NT2/D1 (cell line): ENCODE measurements at regions not wholly inside any gene's neighbourhood (a gene's known extent, or its start where the extent isn't known, plus 50 kb on each side); places are given as distances from the start of the nearest gene placed in this dataset.

Experiments used
- DNase-seq: peaks from one replicate; pipeline ENCODE4 v3.0.0-alpha.2; 2011; ENCODE audit warnings: low read depth, low spot score
- H3K27me3 ChIP-seq: 2 replicates; pipeline ENCODE4 v1.6.0; 2011; ENCODE audit warnings: mild to moderate bottlenecking; ENCODE audit not compliant: insufficient read length, insufficient read depth
- H3K36me3 ChIP-seq: 2 replicates; pipeline ENCODE4 v1.6.1; 2011; ENCODE audit warnings: mild to moderate bottlenecking, low read length, mixed read lengths; ENCODE audit not compliant: insufficient read depth, insufficient read length
- H3K4me1 ChIP-seq: 2 replicates; pipeline ENCODE4 v1.5.1; 2011; ENCODE audit not compliant: insufficient read depth, insufficient read length
- H3K4me3 ChIP-seq: 2 replicates; pipeline ENCODE4 v1.5.1; 2011; ENCODE audit warnings: low read depth; ENCODE audit not compliant: insufficient read length
- H3K9ac ChIP-seq: 2 replicates; pipeline ENCODE4 v1.6.0; 2011; ENCODE audit warnings: low read depth; ENCODE audit not compliant: insufficient read length
- H3K9me3 ChIP-seq: 2 replicates; pipeline ENCODE4 v1.5.1; 2011; ENCODE audit warnings: mild to moderate bottlenecking, low read length; ENCODE audit not compliant: insufficient read depth
- SUZ12 ChIP-seq: IDR thresholded peaks from 2 replicates; pipeline ENCODE4 v1.6.1; 2011; ENCODE audit not compliant: insufficient read length, insufficient read depth; ENCODE audit errors: extremely low read depth
- YY1 ChIP-seq: IDR thresholded peaks from 2 replicates; pipeline ENCODE4 v1.6.1; 2011; ENCODE audit not compliant: insufficient read length, insufficient read depth
- ZNF274 ChIP-seq: IDR thresholded peaks from 2 replicates; pipeline ENCODE4 v1.6.1; 2011; ENCODE audit warnings: mild to moderate bottlenecking, low read depth, low read length

DNA sequence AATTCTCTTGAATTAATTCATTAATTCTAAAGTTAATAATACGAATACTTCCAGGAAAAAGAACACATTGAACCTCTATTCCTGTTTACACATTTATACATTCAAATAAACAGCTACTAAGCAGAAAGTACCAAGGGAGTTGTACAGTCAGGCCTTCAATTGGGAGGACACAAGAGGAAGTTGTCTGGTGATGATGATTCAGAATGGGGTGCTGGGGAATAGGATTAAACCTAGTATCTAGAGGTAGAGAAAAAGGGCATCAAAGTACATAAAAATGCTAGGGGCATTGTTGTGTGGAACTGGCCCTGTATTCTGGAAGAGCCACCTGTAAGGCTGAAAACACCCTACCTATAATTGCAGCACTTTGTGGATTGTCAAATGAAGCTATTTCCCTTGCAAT, 71.7 kb upstream of the MROH9 start:
- no peaks in the 10 kb centered on the region for H3K9me3 ChIP-seq
- no peaks in the 10 kb centered on the region for H3K27me3 ChIP-seq
- DNase-seq, result no peak
- H3K9ac ChIP-seq, result no peak overlapping the region
- H3K4me1 ChIP-seq, result no peaks in the 10 kb centered on the region
- TF ChIP-seq SUZ12 (no peak), YY1 (no peak), ZNF274 (no peak)
- H3K36me3 ChIP-seq, result no peaks in the 10 kb centered on the region
- no peak overlapping the region for H3K4me3 ChIP-seq

DNA sequence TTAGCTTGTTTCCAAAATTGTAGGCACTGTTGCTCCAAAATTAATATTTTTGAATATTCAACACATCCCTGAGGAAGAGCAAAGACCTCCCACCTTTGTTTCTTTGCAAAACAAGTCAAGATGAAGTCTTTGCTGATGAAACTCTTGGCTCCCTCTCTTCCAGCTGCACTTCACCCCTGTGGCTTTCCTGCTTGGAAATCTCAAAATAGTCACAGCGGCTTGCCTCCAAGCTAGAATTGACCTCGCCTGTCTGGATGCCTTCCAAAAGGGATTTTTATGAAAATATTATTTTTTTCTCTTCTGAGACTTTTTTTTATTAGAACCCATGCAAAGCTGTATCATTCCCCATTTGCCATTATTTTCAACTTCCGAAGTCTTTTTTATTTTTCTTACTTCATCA, 71.1 kb upstream of the MROH9 start:
- Histone ChIP-seq H3K4me1 (no peaks in the 10 kb centered on the region), H3K9me3 (no peaks in the 10 kb centered on the region), H3K9ac (no peak overlapping the region), H3K4me3 (no peak overlapping the region), H3K36me3 (no peaks in the 10 kb centered on the region), H3K27me3 (no peaks in the 10 kb centered on the region)
- no peak for DNase-seq
- TF ChIP-seq SUZ12 (no peak), YY1 (no peak)

DNA sequence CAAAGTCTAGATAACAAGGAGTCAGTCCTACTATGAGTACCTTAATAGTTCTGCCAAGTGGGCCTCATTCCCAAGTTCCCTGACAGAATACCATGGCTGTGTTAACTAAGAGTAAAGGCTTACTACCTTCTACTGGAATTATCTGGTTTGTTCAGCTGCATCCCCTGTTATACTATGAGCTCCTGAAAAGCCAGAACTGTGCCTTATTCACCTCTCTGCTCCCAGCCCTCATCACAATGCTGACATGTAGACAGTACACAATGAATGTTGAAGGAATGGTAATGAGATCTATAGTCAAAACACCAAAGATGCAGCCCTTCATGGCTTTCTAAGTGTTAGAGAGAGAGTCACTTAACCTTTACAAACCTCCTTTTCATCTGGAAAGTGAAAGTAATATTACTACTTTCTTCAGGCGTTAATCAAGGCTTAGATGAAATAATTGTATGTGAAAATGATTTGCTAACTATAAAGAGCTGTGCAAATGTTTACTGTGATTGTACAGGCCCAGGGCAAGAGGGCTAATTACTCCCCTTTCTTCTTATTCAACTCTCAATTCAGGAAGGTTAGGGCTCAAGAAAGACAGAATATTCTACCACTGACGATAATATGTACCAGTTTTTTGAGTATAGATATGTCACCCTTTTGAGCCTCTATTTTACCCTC, 70.3 kb upstream of the MROH9 start:
- no peak for DNase-seq
- H3K9ac ChIP-seq, result no peak overlapping the region
- no peak overlapping the region for H3K4me3 ChIP-seq
- H3K36me3 ChIP-seq, result no peaks in the 10 kb centered on the region
- H3K27me3 ChIP-seq, result no peaks in the 10 kb centered on the region
- H3K9me3 ChIP-seq, result no peaks in the 10 kb centered on the region
- no peaks in the 10 kb centered on the region for H3K4me1 ChIP-seq
- TF ChIP-seq YY1 (no peak), ZNF274 (no peak), SUZ12 (no peak)

DNA sequence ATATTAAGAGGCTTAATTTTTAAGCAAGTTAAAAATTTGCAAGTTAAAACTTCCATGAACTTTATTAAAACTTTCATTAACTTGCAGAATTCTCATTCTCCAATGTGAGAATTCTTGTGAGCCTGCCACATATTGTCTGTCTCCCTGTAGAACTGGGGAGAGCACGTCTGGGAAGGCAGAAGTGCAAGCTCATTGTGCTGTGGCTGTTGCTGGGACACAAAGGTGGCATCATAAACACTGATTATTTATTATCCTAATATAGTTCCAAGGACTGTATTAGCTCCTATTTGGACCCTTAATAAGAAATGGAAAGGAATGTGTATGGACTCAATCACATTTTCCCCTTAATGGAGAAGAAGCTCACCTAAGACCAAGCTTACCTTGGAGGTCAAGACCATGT, 68.7 kb upstream of the MROH9 start:
- Histone ChIP-seq H3K9me3 (no peaks in the 10 kb centered on the region), H3K27me3 (no peaks in the 10 kb centered on the region), H3K9ac (no peak overlapping the region), H3K4me1 (no peaks in the 10 kb centered on the region), H3K4me3 (no peak overlapping the region), H3K36me3 (no peaks in the 10 kb centered on the region)
- no peak for TF ChIP-seq ZNF274
- no peak for TF ChIP-seq YY1
- no peak for TF ChIP-seq SUZ12
- DNase-seq, result no peak

DNA sequence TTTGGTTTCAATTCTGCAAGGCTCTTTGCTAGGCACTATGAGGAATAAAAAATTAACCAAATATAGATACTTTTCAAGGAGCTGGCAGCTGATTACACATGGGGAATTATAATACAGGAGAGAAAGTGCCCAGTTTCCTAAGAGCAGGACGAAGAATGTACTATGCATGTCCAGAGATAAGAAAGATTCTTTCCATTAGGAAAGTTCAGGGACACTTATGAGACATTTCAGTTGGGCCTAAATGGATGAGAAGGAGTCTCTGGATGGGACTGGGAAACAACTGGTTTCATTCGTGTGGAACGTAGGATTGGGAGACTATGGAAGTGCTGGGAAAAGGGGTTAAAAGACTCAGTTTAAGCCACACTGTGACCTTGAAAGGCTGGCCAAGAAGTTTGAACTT, 63.5 kb upstream of the MROH9 start:
- Histone ChIP-seq H3K9me3 (no peaks in the 10 kb centered on the region), H3K36me3 (no peaks in the 10 kb centered on the region), H3K9ac (no peak overlapping the region), H3K4me3 (no peak overlapping the region), H3K27me3 (no peaks in the 10 kb centered on the region), H3K4me1 (no peaks in the 10 kb centered on the region)
- TF ChIP-seq ZNF274 (no peak), SUZ12 (no peak), YY1 (no peak)
- DNase-seq, result no peak

DNA sequence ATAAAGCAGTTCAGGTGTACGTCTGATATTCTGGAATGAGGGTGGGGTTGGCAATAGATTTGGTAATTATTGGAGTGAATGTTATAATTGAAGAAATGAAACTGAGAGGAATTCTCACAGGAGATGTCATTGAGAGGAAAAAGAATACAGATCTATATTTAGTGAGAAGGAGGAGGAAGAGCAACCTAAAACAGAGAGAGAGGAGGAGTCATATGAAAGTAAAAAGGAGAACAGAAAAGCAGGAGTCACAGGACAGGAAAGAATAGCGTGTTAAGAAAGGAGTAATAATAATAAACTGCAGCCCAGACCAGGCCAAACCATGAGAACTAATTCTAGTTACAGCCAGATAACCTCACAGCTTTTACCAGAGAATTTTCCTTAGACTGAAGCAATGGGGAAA, 62.7 kb upstream of the MROH9 start:
- H3K4me1 ChIP-seq, result no peaks in the 10 kb centered on the region
- DNase-seq, result no peak
- no peak overlapping the region for H3K4me3 ChIP-seq
- no peaks in the 10 kb centered on the region for H3K36me3 ChIP-seq
- H3K9me3 ChIP-seq, result no peaks in the 10 kb centered on the region
- no peak overlapping the region for H3K9ac ChIP-seq
- H3K27me3 ChIP-seq, result no peaks in the 10 kb centered on the region
- TF ChIP-seq SUZ12 (no peak), ZNF274 (no peak), YY1 (no peak)

DNA sequence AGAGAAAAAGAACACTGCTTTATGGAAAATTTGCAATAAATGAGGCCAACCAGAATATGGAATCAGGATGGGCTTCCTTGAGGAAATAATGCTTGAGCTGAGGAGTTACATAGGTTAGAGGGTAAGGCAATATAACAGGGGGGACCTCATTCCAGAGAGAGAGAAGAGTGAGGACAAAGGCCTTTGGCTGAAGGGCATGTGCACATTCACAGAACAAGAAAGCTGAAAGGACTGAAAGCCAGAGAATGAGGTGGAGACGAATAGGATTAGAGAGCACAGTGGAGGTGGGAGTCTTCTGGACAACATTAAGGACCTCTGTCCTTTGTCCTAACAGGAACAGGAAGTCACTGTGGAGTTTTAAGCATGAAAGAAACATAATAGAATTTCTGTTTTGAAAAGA, 60.7 kb upstream of the MROH9 start:
- no peaks in the 10 kb centered on the region for H3K27me3 ChIP-seq
- peak; percentile 30 for DNase-seq
- no peak overlapping the region for H3K4me3 ChIP-seq
- no peak overlapping the region for H3K9ac ChIP-seq
- no peak for TF ChIP-seq SUZ12
- no peak for TF ChIP-seq ZNF274
- TF ChIP-seq YY1, result no peak
- no peaks in the 10 kb centered on the region for H3K36me3 ChIP-seq
- H3K4me1 ChIP-seq, result no peaks in the 10 kb centered on the region
- no peaks in the 10 kb centered on the region for H3K9me3 ChIP-seq
